HG02870 (cell line): ENCODE measurements at regions not wholly inside any gene's neighbourhood (a gene's known extent, or its start where the extent isn't known, plus 50 kb on each side); places are given as distances from the start of the nearest gene placed in this dataset.
"Not testable (repeated sequence)": the region's sequence is repeated elsewhere in the genome, so short reads cannot be mapped to it uniquely, and the experiment has no call there.

ENCODE experiments used
- ATAC-seq: cut with Tn5 transposase; IDR thresholded peaks from one replicate; pipeline ENCODE4 v1.9.1; 2021; ENCODE audit warnings: mild to moderate bottlenecking, moderate library complexity; ENCODE audit not compliant: unreplicated experiment

DNA sequence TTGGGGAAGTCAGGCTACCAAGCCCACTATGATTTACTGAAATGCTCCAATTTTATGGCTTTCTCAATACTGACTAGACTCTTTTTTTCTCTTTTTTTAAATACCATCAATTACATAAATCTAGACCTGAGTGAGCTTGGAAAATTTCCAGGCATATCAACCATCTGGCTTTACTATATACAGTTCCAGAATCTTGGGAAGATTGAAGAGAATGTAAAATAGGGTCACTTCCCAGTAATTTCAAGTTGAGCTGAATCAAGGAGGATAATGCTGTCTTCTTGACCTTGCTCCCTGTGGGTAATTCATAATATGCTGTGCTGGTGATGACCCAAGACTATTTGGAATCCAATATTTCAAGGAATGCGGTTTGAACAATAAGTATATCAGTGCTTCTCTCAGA, 108.1 kb downstream of the MAP3K21 start:
- no peak for ATAC-seq

- ATAC-seq: no peak
These were observed 112.2 kb downstream of the MAP3K21 start for GRCh38 chr1:233439721-233440120.

DNA sequence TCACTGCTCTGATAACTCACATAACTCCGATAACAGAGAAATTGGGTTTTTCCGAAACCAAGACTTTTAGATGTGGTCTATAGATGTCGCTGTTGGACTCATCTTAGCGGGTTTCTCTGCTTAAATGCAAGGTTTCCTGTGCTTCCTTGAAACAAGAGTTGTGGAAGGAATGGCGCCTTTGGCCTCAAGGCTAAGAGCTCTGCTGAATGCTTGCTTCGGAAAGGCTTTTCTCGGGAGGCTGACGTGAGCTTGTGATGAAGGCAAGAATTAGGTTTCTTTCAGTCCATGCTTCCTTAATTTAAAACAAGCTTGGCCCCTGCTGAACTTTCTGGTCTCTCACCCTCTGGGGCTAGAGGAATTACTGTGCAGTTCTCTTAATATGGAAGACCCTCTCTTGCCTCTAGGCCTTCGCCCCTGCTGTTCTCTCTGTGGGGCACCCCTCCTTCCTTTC, 113.5 kb downstream of the MAP3K21 start:
- no peak for ATAC-seq

GRCh38 chr1:233442026-233442780, 114.7 kb downstream of the MAP3K21 start:
- ATAC-seq: no peak

- ATAC-seq: no peak
These were observed 115.7 kb downstream of the MAP3K21 start for GRCh38 chr1:233443040-233443760.

DNA sequence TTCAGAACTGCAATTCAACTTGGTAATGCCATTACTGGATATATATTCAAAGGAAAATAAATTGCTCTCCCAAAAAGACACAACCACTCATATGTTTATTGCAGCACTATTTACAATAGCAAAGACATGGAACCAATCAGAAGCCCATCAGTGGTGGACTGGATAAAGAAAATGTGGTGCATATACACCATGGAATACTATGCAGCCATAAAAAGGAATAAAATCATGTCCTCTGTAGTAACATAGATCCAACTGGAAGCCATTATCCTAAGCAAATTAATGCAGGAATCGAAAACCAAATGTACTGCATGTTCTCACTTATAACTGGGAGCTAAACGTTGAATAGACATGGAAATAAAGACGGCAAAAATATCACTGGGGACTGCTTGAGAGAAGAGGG, 117.0 kb downstream of the MAP3K21 start:
- no peak for ATAC-seq

DNA sequence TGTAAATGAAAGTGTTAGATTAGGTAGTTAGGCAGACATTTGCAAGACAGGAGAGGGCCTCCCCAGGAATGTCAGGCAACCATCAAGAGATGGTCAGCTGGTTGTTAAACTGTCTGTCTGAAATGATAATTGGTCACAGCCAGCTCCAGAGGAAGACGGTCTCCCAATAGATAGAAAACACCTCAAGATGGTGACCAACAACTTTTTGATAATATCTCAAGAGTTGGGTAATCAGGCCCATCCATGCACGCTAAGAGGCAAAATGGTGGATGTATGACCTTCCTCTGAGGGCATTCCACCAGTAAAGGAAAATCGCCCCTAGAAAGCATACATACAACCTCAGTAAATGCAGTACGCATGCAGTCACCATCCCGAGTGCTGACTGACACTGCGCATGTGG, 118.2 kb downstream of the MAP3K21 start:
- ATAC-seq: no peak

DNA sequence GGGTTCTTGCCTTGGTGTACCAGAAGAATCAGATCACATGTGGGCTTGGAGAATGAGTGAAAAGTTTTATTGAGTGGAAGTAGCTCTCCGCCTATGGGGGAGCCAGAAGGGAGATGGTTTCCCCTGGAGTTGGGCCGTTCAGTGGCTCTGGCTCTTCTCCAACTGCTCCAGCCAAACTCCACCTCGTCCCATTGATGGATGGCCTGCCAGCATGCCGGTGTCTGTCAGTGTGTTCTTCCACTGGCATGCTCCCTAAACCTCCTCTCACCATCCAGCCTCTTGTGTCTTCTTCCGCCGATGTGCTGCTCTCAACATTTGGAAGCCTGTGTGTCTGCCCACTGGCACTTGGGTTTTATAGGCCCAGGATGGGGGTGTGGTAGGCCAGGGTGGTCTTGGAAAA, 119.4 kb downstream of the MAP3K21 start:
- no peak for ATAC-seq

DNA sequence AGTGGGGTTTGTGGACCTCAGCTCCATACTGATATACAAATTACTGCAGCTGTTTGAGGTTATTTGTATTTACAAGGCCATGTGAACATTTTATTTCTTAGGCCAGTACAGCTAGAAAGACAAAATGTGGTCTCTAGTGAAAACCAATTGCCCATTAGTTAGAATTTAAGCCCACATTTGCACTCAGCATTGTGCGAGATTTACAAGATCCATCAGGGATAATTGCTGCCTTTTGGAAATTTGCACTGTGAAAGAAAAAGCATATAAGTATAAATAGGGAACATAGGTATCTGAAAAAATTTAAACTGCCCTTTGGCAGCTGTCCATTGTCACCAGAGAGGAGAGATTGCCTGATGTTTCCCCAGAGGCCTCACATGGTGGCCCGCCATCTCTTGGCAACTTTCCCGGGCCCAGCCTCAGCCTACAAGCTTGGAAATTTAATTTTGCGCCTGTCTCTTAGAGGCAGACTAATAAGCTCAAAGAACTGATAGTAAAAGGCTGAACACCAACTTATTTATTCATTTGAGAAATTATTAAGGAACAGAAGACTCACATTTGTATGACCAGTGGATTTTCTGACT, 120.7 kb downstream of the MAP3K21 start:
- no peak for ATAC-seq

DNA sequence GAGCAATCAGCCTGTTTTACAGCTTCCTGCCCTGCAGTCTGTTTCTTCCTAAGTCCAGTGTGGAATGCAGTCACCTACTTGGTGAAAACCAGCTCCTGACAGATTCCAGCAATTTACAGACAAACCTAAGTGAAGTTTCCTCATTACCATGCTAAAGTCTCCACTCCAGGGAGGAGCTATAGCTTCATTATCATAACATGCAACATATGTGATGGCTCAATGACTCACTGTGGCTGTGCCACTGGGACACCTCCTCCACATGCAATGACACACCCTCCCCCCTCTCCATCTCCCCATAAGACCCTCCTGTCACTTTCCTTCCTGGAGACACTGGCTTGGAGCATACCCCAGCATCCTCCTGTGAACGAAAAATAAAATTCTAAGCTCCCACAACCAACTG, 125.2 kb downstream of the MAP3K21 start:
- no peak for ATAC-seq

DNA sequence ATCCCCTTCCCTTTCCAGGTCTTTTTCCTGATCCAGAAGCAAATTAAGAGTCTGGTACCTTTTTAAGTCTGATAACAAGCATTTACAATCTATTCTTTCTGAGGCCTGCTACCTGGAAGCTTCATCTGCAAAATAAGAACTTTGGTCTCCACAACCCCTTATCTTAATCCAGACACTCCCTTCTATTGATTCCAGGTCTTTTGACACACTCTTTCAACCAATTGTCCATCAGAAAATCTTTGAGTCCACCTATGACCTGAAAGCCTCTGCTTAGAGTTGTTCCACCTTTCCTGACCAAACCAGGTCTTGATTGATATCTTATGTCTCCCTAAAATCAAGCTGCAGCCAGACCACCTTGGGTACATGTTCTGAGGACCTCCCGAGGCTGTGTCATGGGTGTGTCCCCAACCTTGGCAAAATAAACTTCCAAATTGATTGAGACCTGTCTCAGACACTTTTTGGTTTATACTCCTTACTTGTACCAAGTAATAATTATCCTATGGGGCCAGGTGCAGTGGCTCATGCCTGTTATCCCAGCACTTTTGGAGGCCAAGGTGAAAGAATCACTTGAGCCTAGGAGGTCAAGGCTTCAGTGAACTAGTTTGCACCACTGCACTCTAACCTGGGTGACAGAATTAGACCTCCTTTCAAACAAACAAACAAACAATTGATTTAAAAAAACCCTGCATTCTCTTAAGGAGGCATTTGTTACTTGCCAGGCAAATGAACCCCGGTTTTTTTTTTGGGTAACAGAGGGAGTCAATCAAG, 126.1 kb downstream of the MAP3K21 start:
- no peak for ATAC-seq

DNA sequence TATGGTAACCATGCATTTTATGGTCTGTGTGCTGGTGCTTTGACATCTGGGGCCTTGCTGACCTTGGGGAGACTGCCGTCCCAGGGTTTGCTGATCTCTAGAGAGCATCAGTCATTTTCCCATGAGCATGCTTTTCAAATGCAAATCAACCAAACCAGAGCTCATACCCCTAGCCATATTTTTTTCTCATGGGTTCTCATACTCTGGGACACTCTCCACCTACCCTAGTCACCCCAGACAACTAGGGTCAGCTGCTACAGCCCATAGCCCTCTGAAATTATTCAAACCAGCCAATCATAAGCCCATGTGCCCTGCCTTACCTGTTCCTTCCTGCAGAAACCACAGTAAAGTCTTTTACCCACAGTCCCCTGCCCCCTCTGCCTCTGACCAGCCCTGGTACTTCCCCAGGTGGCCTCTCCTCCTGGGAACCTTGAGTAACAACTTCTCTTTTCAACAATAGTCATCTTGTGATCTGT, 132.0 kb downstream of the MAP3K21 start:
- peak; percentile 65 for ATAC-seq

DNA sequence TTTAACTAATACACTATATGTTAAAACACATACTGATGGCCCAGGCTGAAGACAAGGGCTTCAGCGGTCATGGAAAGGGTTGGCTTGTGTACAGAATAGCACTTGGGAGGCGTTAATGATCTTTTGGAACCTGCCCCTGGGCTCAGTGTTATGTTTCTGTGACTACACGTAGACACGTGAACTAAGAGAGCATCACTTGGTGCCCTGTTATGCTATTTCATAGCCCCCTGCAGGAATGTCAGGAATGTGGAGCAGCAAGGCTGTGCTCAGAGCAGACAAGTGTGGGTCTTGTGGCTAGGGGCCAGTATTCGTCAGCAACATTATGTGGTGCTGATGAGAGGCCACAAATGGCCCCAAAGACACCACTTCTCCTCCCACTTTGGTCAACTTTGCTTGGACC, 132.4 kb downstream of the MAP3K21 start:
- peak; percentile 13 for ATAC-seq

GRCh38 chr1:233460692-233461091, 133.2 kb downstream of the MAP3K21 start:
- ATAC-seq: no peak

DNA sequence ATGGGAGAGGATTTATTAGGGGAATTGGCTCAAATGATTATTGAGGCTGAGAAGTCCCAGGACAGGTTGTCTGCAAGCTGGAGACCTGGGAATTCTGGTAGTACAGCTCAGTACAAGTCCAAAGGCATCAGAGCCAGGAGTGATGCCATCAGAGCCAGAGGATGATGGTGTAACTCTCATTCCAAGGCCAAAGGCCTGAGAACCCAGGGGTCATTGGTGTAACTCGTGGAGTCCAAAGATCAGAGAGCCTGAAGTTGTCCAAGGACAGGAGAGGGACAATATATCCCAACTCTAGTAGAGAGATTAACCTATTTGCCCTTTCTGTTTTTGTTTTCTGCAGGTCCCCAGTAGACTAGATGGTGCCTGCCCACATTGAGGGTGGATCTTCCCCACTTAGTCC, 134.3 kb downstream of the MAP3K21 start:
- ATAC-seq: no peak

DNA sequence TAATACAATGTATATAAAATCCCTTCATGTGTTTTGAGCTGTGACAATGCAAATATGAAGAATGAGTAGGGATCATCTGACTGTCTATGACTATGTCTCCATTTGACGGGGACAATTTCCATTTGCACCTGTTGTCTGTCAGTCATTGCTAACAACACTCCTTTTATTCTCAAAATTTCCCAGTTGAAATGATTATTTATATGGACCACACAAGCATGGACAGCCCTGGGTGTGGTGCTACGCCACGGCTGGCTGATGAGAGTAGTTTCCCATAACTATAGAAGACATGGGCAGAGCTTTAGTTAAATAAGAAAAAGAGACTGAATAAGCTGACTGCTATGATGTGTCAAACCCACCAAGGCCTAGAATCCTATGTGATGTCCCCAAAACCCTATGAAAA, 135.8 kb downstream of the MAP3K21 start:
- no peak for ATAC-seq

DNA sequence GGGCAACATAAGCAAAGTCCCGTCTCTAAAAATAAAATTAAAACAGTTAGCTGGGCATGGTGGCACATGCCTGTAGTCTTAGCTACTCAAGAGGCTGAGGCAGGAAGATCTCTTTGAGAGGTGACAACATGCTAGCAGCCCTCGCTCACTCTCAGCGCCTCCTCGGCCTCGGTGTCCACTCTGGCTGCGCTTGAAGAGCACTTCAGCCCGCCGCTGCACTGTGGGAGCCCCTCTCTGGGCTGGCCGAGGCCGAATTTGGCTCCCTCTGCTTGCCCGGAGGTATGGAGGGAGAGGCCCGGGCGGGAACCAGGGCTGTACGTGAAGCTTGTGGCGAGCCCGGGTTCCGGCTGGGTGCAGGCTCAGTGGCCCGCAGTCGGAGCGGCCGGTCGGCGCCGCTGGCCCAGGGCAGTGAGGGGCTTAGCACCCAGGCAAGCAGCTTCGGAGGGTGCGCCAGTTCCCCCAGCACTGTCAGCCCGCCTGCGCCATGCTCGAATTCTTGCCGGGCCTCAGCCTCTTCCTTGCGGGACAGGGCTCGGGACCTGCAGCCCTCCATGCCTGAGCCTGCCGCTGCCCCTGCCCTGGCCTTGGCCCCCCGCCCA, 138.3 kb downstream of the MAP3K21 start:
- no peak for ATAC-seq

GRCh38 chr1:233470741-233471499, 143.0 kb upstream of the KCNK1 start:
- ATAC-seq: no peak

DNA sequence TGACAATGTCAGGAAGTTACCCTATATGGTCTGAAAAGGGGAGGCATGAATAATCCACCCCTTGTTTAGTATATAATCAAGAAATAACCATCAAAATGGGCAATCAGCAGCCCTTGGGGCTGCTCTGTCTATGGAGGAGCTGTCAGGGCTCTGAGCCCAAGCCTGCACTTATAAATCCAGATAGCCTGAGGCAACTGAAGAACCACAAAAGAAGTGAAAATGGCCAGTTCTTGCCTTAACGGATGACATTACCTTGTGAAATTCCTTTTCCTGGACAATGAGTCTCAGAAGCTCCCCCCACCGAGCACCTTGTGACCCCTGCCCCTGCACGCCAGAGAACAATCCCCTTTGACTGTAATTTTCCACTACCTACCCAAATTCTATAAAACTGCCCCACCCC, 142.1 kb upstream of the KCNK1 start:
- not testable (repeated sequence) for ATAC-seq

GRCh38 chr1:233472796-233473195, 141.1 kb upstream of the KCNK1 start:
- not testable (repeated sequence) for ATAC-seq
